Activated CD4-positive, alpha-beta T cell treated with anti-CD3 and anti-CD28 coated beads, Interleukin-2, amount 50 U/mL, for 48 hours (primary cell): ENCODE measurements at regions not wholly inside any gene's neighbourhood (a gene's known extent, or its start where the extent isn't known, plus 50 kb on each side); places are given as distances from the start of the nearest gene placed in this dataset.
"Not testable (repeated sequence)": the region's sequence is repeated elsewhere in the genome, so short reads cannot be mapped to it uniquely, and the experiment has no call there.

ENCODE experiments used
- DNase-seq, 2 experiments: peaks; one replicate each; pipeline ENCODE4 v3.0.0-alpha.2; 2020

DNA sequence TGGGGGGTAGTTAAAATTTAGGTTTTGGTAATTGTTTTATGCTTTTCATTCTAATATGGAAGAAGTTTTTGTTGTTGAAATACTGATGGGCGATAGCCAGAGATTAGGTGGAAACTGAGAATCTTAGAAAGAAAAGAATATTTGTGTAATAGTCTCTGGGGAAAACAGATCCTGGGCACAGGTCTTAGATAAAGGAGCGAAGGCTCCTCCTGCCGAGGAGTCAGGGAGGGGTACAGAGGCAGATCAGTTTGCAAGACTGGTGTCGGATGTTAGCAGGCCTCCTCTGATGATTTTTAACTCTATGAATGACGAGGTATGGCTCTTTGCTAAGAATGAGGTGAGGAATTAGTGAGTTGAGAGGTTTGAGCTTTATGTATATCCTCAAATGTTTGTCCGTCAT, 339.7 kb downstream of the HGF start:
- DNase-seq, result no peak

DNA sequence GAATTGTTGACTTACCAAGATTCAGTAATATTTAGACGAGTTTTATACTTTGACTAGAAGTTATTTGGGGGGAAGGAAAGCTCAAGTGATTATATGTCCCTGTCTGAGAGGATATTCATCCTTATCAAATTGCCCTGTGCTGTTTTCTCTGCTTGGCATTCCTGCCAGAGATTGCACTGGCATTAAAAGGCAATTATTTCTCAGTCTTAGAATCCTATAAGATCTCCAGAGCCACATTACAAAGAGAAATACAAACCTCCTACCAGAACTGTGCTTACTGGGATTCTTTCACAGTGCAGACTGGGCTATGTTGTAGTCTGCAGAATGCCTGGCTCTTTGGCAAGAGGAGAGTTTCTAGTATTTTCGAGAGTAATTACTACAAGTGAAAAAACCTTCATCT, 342.4 kb downstream of the HGF start:
- no peak for DNase-seq

DNA sequence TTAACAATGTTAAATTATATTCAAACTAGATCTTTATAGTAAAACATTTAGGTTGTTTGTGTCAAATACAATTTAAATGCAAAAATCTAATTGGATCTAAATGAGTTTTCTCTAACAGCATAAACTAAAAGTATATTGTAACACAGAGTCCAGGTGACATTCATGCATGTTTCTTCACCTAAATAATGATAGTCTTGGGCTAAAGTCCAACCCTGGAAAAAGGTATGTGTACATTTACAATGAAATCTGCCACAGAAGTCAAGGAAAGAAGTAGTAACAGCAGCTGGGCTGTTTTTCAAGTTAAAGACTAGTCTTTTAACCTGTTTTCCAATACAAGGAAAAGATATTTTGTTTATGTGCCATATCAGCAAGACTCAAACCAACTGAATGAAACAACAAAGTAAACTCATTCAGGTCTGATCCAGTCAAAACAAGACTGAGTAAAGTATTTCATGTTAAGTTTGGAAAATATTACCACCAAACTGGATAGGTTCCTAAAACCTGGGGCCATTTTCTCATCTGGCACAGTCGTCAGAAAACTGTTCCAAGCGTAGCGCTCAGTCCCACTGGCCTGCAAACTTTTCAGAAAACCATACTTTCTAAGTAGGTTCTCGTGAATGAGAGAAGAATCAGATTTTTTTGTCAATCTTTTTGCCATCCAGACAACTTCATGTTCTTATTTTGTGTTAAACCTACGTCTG, 349.2 kb downstream of the HGF start:
- DNase-seq, result no peak

DNA sequence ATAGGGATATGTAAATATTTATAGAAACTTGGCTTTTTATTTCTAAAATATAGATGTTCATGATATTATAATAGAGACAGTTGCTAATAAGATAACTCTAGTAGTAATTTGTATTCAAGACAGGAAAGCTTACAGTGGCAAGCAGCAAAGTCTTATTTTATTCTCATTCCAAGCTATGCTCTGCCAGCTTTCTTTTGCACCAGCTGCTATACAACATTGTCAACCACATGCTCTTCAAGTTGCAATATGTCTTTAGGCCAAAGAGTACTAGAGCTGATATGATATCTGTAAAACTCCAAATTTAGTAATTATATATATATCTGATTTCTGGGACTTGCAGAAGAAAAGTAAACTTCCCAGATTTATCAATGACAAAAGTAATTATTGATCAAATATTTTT, 350.1 kb downstream of the HGF start:
- no peak for DNase-seq

DNA sequence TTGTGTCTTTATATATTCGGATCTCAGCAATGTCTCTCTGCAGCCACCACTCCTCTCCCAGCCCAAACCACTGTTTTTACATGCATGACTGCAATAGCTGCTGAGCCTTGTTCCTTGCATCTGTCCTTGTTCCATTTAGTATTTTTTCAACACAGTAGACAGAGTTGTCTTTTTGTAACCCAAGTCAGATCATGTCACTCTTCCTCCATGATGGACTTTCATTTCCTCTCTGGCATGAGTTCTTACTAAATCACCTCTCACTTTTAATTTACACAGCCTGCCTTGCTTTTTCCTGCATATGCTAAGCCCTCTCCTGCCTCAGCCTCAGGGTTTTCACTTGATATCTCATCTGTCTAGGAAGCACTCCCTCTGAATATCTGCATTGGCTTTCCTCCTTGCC, 353.2 kb downstream of the HGF start:
- no peak for DNase-seq

DNA sequence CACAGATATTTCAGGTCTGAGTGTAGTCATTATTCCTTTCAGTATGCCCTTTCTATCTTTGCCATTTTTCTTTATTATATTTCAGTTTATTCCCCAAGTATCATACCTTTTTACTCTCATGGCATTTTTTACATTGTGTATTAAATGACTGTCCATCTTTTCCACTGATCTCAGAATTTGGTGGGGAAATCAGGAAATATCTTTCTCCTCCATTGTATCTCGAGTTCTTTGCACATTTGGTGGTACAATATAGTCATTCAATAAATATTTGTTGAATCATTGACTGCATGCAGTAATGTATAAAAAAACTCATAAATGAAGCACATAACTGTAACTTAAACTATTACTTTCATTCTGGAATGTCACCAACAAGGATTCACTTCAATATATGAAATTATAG, 354.7 kb downstream of the HGF start:
- DNase-seq, result no peak

DNA sequence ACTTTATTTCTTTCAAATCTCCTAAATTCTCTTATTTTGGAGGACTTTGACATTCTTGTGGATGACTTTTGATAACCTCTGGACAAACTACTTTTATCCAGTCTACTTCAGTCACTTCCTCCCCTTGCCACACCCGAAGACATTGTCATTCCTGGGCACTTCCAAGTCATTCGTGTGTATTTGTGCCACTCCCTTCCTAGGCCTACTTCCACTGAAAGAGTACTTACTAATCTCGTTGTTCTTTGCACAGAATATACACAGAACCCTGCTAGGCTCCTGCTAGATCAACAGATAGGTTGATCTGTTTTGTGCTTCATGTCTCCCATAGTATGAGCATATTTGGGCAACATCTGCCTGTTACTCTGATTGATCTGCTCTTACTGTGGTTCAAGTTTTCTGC, 355.4 kb downstream of the HGF start:
- DNase-seq, result no peak

DNA sequence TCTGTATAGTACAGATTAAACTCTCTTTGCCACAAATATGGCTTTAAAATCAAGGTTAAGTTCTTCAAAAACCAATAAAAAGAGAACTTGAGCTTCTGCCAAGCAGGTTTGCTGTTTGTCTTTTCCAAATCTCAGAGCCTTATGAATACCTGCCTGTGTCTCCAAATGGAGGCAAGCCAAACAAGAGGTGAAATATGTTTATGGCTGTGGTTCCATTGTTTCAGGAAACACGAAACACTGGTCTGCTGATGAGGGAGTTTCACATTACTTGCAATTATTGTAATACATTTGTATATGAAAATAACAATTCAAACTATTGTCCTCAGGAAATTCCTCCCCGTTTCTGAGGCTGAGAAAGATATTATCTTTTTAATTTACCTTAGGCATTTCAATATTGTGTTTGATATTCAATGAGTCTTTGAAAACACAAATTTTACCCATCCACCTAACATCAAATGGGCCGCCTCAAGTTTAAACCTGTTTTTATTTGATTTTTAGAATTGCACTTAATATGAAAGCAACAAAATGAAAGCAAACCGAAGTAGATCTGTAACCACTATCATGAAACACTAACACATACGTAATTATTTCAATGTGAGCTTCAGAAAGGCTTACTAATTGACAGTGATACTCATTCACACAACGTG, 359.3 kb downstream of the HGF start:
- no peak for DNase-seq

DNA sequence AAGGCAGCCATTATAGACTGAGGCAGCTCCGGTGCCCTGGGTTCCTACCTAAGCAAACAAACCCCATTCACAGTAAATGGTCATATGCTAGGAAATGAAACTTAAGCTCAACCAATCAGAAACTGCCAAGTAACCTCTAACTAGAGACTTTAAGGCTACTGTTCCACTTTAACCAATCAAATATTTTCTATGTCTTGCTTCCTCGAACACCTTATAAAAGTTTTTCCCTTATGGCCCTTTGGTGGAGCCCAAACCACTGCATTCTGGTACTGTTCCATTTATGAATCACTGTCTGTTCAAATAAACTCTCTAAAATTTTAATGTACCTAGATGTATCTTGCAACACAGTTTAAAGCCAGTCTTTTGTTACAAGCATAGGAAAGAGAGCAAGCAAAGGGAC, 361.1 kb downstream of the HGF start:
- DNase-seq, result no peak

DNA sequence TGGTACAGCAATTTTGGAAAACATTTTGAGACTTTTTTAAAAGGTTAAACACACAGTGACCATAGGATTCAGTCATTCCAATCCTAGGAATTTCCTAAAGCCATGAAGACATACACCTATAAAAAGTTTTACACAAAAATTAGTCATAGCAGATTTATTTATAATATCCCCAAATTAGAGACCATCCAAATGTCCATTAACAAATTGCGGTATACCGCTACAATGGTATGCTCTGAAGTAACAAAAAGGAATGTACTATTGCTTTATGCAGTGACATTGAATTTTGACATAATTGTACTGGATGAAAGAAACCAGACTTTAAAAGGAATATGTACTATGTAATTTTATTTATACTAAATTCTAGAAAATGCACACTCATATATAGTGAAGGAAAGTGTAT, 362.8 kb downstream of the HGF start:
- no peak for DNase-seq

DNA sequence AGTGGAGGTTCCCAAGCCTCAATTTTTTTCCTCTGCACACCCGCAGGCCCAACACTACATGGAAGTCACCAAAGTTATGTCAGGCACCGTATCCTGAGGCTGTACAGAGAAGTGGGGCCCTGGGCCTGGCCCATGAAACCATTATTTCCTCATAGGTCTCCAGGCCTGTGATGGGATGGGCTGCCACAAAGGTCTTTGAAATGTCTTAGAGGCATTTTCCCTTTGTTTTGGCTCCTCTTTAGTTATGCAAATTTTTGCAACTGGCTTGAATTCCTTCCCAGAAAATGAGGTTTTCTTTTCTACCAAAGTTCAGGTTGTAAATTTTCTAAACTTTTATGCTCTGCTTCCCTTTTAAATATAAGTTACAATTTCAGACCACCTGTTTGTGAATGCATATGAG, 365.2 kb downstream of the HGF start:
- DNase-seq, result no peak

DNA sequence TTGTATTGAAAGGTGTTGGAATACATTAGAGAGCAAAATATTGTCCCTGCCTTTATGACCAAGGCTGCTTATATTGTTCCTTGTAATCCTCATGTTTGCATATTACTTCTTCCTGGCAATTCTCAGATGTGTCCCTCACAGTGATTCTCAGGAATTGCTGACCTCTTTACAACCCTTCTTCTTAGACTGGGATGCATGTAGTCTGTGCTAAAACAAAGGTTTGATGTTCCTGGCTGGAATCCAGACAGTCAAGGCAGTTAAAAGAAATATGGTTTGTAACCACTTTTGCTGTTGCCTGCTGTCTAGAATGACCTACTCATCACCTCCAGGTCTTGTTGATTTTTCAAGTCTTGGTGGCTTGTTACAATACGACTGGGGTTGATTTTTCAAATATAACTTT, 367.6 kb downstream of the HGF start:
- no peak for DNase-seq

DNA sequence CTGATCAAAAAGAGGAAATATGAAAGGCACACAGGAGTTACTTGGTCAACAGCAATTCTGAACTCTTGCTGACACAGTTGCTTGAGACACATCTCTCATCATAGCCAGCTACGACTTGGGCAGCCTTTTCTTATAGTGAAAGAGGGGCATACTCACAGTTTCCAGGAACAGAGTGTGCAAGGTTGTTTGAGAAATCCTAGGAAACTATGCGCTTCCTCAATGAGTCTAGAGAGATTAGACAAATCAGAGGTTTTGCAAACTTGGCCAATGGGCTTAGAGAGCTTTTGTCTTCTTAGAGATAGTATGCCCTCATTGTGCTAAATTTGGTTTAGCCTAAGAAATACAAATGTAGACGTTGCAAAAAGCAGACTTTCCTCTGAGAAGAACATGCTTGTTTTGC, 370.4 kb downstream of the HGF start:
- no peak for DNase-seq

DNA sequence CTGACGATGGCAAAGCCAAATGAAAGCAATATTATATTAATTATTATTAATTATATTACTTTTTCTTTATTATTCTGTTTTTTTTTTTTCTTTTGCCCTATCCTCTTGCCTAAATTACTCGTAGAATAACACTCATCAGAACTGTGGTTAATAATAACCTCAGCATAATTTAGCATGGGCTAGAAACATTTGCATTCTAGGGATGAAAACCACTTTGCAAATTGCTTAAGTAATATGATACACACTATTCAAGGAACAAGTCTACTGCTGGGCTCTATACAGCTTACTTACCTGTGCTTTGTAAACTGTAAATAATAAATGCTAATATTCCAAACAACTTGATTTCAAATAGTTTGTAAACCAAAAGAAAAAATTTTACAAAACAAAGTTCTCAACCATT, 375.8 kb downstream of the HGF start:
- no peak for DNase-seq

DNA sequence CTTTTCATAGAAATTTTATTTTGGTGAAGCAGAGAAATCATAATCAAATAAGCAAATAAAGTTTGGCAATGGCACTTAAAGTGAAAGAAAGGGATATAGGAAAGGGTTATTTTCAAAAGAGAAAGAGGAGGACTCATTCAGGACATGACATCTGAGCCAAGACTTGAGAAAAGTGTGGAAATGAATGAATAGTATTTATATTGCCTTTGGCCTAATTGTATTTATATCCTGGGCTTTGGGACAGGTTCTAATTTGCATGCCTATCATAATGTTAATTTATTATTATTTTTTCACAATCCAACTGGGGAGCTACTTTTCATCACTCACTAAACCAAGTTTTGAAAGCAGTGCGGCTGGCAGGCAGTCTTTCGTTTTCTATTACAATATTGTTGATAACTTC, 376.8 kb downstream of the HGF start:
- no peak for DNase-seq

DNA sequence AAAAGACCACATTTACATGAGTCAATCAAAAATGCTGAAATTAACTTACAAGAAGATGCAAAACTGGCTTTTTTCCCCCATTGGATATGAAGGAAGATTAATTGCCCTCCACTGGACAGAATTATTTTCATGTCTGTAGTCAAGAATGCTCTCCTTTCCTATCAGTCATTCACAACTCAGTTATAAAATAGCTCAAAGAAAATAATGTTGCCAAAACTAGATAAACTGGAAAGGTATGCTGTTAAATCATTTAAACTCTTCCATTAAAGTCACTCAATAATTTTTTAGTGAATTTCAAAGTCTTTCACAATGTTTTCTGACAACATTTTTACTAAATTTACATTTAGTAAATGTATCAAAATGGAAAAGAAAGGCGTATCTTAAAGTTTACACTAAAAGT, 384.5 kb downstream of the HGF start:
- no peak for DNase-seq

DNA sequence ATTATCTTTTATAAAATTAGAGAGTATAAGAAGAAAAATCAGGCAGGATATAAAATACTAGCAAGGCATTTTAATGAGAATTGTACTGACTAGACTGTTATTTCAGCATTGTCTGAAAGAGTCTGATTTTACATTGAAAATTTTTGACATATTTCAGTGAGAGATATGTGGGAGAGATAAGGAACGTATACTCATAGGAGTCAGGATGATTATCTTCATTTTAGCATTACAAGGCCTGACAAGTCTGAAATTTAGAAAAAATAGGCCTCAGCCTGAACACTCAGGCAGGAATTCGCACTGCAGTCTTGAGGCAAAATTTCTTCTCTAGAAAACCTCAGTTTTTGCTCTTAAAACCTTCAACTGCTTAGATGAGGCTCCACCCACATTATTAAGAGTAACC, 386.0 kb downstream of the HGF start:
- no peak for DNase-seq

DNA sequence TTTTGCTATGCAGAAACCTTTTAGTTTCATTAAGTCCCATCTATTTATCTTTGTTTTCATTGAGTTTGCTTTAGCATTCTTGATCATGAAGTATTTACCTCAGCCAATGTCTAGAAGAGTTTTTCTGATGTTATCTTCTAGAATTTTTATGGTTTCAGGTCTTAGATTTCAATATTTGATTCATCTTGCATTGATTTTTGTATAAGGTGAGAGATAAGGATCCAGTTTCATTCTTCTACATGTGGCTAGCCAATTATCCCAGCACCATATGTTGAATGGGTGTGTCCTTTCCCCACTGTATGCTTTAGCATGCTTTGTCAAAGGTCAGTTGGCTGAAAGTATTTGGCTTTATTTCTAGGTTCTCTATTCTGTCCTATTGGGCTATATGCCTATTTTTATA, 395.2 kb downstream of the HGF start:
- not testable (repeated sequence) for DNase-seq

DNA sequence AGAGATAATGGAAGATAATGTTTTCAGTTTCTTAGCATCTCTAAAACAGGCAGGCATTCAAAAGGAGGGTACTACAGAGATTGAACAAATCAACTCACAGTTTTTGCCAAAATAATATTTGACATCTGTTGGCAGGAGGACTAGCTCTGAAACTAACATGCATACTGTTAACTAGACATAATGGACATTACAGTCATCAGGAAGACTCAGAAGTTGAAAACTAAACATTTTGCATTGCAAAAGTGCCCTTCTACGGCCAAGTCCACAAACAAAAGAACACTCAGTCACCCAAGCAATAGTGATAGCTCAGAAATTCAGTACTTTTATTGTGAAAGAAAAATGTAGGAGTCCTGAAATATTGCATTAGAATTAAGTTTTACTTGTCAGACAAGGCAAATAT, 399.0 kb downstream of the HGF start:
- no peak for DNase-seq

DNA sequence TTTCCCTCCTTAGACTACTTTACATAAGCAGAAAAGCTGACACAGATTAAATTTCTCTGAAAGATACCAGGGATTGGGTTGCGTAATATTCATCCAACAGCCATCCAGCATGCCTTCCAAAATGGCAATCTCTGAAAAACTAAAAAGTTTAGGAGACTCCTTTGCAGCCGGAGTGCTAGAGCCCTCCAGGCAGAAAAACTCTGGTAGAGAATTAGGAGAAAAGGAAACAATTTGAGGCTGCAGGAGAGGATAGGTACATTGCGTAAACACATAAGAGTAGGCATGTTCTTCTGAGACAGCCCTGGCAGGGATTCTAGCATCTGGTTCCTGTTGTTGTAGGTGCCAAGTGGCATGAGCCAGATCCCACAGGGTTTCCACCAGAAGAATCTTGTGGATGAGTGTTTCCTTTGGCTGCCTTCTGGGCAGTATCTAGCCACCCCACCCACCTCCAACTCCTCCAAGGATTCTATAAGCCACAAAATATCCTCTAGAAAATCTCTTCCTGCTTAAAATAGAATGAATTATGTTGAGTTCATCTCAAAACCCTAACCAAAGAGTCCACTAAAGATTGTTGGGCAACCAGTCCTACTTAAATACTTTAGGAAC, 402.4 kb downstream of the HGF start:
- DNase-seq, result no peak

DNA sequence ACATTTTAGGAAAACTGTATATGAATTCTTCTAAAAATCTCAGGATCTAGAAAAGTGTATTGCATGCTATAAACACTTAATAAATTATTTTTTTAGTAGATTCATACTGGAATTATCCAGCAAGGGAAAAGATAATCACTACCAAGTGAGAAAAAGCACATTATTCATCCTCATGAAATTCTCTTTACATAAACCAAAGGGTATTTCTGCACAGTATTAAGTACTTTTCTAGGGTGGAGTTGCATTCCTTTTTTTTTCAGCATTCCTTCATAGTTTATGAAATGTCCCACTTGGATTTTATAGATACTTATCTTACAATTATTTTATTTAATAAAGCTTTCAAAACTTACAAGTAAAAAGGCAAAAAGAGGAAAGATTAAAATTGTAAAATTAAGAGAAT, 403.3 kb downstream of the HGF start:
- DNase-seq, result no peak

DNA sequence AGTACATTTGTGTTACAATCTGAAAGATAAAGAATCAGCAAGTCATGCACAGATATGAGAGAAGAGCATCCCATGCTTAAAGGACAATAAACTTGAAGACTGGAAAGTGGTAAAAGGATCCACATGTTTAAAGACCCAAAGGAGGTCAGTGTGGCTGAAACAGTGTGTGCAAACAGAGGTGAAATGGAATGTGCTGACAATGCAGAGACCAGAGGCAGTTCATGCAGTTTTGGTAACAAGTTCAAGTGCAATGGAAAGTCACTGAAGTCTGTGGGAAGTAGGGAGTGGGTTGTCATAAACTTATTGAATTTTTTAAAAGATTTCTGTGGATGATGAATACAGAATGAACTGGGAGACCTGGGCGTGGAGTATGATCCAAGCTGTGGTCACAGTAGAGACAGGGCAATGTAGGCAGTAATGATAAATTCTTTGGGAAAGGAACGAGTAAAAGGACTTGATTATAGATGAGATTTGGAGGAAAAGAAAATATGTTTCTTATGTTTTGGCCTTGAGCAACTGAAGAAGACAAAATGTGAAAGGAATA, 408.0 kb downstream of the HGF start:
- no peak for DNase-seq

DNA sequence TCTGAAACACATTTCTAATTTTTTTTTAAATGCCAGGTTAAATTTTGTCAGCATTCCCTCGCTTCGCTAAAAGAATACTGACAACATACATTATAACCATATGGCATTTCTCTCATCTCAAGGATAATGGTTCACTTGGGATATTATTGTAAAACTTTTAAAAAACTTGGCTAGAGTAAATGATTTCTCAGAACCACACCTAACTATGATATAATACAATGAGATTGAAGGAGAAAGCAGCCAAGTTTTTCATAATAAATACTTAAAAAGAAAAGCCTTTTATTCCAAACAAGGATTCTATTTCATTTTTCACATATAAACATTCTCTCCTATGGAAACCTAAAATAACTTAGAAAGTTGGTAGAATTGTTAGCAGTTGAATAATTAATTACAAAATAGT, 413.9 kb downstream of the HGF start:
- no peak for DNase-seq

DNA sequence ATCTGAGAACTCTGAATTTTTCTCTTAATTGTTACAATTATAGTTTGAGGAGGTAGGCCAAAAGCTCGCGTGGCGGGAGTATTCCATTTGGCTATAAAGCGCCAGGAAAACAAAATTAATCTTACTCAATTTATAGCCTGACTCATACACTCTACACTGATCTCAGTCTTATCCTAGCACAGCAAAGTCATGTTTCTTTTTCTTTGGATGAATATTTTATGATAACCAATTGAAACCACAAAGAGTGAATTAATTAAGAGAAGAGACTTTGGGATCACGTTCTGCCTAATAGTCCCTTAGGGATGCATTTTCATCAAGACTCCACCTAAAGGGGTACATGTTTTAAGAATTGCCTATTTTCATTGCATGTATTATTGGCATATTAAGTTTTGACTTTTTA, 420.8 kb downstream of the HGF start:
- no peak for DNase-seq

DNA sequence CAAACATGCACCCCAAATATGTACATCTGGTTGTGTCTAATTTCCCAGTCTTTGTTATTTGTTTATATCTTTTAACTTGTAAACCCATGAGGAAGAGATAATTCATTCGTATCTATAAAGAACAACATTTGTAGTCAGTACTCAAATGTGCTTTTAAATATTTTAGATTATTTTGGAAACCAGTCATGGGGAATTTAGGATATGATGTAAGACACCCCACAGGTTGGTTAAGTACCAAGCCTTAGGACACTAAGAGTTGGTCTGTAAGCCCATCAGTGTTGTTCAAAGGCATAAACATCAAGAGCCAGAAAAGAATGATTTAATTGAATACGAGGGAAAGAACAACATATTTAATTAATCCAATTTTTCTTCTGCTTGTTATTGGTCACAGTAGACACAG, 421.1 kb upstream of the SEMA3C start:
- no peak for DNase-seq
